GM21390 (cell line): ENCODE measurements at regions not wholly inside any gene's neighbourhood (a gene's known extent, or its start where the extent isn't known, plus 50 kb on each side); places are given as distances from the start of the nearest gene placed in this dataset.

Experiments used
- ATAC-seq: cut with Tn5 transposase; IDR thresholded peaks from one replicate; pipeline ENCODE4 v1.9.1; 2021; ENCODE audit not compliant: unreplicated experiment

- ATAC-seq: no peak
Observed at GRCh38 chr3:117063930-117064329, 354.4 kb downstream of the TUSC7 start.

GRCh38 chr3:117068301-117068700 is 358.7 kb downstream of the TUSC7 start:
- no peak for ATAC-seq

- no peak for ATAC-seq
Observed at GRCh38 chr3:117074826-117075225, 365.2 kb downstream of the TUSC7 start.

- no peak for ATAC-seq
Observed at GRCh38 chr3:117079997-117080396, 370.4 kb downstream of the TUSC7 start.

GRCh38 chr3:117080872-117081271 is 371.3 kb downstream of the TUSC7 start:
- no peak for ATAC-seq

GRCh38 chr3:117084277-117084676 is 374.7 kb downstream of the TUSC7 start:
- no peak for ATAC-seq

GRCh38 chr3:117084739-117085270 is 375.2 kb downstream of the TUSC7 start:
- ATAC-seq: no peak

- no peak for ATAC-seq
Observed at GRCh38 chr3:117091676-117092075, 382.1 kb downstream of the TUSC7 start.

GRCh38 chr3:117096549-117096948 is 387.0 kb downstream of the TUSC7 start:
- ATAC-seq: no peak

- no peak for ATAC-seq
Observed at GRCh38 chr3:117097351-117097750, 387.8 kb downstream of the TUSC7 start.

GRCh38 chr3:117101697-117102096 is 392.1 kb downstream of the TUSC7 start:
- no peak for ATAC-seq

GRCh38 chr3:117102426-117102825 is 392.8 kb downstream of the TUSC7 start:
- no peak for ATAC-seq

GRCh38 chr3:117103675-117104074 is 394.1 kb downstream of the TUSC7 start:
- ATAC-seq: no peak

- ATAC-seq: no peak
Observed at GRCh38 chr3:117104381-117104780, 394.8 kb downstream of the TUSC7 start.

- ATAC-seq: no peak
Observed at GRCh38 chr3:117104792-117105191, 395.2 kb downstream of the TUSC7 start.

GRCh38 chr3:117105686-117106085 is 396.1 kb downstream of the TUSC7 start:
- no peak for ATAC-seq

- no peak for ATAC-seq
Observed at GRCh38 chr3:117106396-117106795, 396.8 kb downstream of the TUSC7 start.

GRCh38 chr3:117107946-117108345 is 398.4 kb downstream of the TUSC7 start:
- no peak for ATAC-seq

- no peak for ATAC-seq
Observed at GRCh38 chr3:117109178-117109577, 399.6 kb downstream of the TUSC7 start.

- no peak for ATAC-seq
Observed at GRCh38 chr3:117114517-117115265, 405.1 kb downstream of the TUSC7 start.

GRCh38 chr3:117117188-117117936 is 407.8 kb downstream of the TUSC7 start:
- no peak for ATAC-seq

- ATAC-seq: no peak
Observed at GRCh38 chr3:117118604-117119003, 409.0 kb downstream of the TUSC7 start.
